ENCODE measurements at regions not wholly inside any gene's neighbourhood (a gene's known extent, or its start where the extent isn't known, plus 50 kb on each side); places are given as distances from the start of the nearest gene placed in this dataset.
"Not testable (repeated sequence)": the region's sequence is repeated elsewhere in the genome, so short reads cannot be mapped to it uniquely, and the experiment has no call there.

GRCh38 chr4:26048378-26048882 lies 134.4 kb downstream of the SMIM20 start:
- no peak for DNase-seq

GRCh38 chr4:26048950-26049349 lies 134.9 kb downstream of the SMIM20 start:
- DNase-seq, result no peak

- no peak for DNase-seq
Measured at GRCh38 chr4:26049447-26049846, 135.4 kb downstream of the SMIM20 start.

- no peak for DNase-seq
Measured at GRCh38 chr4:26050212-26050643, 136.2 kb downstream of the SMIM20 start.

GRCh38 chr4:26050671-26051070 lies 136.7 kb downstream of the SMIM20 start:
- no peak for DNase-seq

- DNase-seq, result no peak
Measured at GRCh38 chr4:26051240-26051639, 137.2 kb downstream of the SMIM20 start.

GRCh38 chr4:26052663-26053541 lies 138.9 kb downstream of the SMIM20 start:
- no peak for DNase-seq

GRCh38 chr4:26053761-26054160 lies 139.7 kb downstream of the SMIM20 start:
- no peak for DNase-seq

- DNase-seq, result no peak
Measured at GRCh38 chr4:26055855-26056254, 141.8 kb downstream of the SMIM20 start.

GRCh38 chr4:26056406-26056805 lies 142.4 kb downstream of the SMIM20 start:
- no peak for DNase-seq

- not testable (repeated sequence) for DNase-seq
Measured at GRCh38 chr4:26057839-26058238, 143.8 kb downstream of the SMIM20 start.

GRCh38 chr4:26058537-26058936 lies 144.5 kb downstream of the SMIM20 start:
- DNase-seq, result no peak

- no peak for DNase-seq
Measured at GRCh38 chr4:26059391-26060154, 145.6 kb downstream of the SMIM20 start.

GRCh38 chr4:26060286-26060685 lies 146.3 kb downstream of the SMIM20 start:
- no peak for DNase-seq

- peak; percentile 61 for DNase-seq
Measured at GRCh38 chr4:26061248-26061986, 147.4 kb downstream of the SMIM20 start.

GRCh38 chr4:26062215-26062614 lies 148.2 kb downstream of the SMIM20 start:
- no peak for DNase-seq

GRCh38 chr4:26064009-26064408 lies 150.0 kb downstream of the SMIM20 start:
- DNase-seq, result not testable (repeated sequence)

- DNase-seq, result no peak
Measured at GRCh38 chr4:26065833-26066232, 151.8 kb downstream of the SMIM20 start.

GRCh38 chr4:26067035-26067434 lies 153.0 kb downstream of the SMIM20 start:
- no peak for DNase-seq

GRCh38 chr4:26069218-26069617 lies 155.2 kb downstream of the SMIM20 start:
- peak; percentile 9 for DNase-seq

- DNase-seq, result peak; percentile 48
Measured at GRCh38 chr4:26071688-26072087, 157.7 kb downstream of the SMIM20 start.

GRCh38 chr4:26073886-26074560 lies 160.0 kb downstream of the SMIM20 start:
- no peak for DNase-seq
